ENCODE measurements at regions not wholly inside any gene's neighbourhood (a gene's known extent, or its start where the extent isn't known, plus 50 kb on each side); places are given as distances from the start of the nearest gene placed in this dataset.

DNA sequence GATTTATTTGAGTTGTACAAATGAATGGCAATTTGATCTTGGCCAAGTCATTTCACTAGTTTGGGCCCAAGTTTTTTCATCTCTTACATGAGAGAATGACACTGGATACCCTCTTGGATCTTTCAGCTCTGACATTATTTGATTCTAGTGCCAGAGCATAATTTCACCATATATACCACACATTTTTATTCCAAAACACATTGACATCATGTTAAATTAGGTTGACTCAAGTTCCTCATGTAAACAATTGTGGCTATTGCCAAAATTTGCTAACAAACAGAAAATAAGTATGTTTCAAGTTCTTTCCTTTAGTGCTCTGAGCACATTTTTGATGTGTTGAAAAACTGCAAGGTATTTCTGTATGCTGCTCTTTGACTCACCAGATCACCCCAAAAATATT lies 375.8 kb downstream of the ZNF608 start:
- TF ChIP-seq EZH2phosphoT487 (IDR thresholded peaks at IDR 0.05; ENCODE audit: insufficient read depth, low read depth) (no peak), EZH2 (IDR thresholded peaks at IDR 0.05; ENCODE audit: insufficient read depth, poor library complexity, severe bottlenecking) (no peak)
